ENCODE measurements at regions not wholly inside any gene's neighbourhood (a gene's known extent, or its start where the extent isn't known, plus 50 kb on each side); places are given as distances from the start of the nearest gene placed in this dataset.

DNA sequence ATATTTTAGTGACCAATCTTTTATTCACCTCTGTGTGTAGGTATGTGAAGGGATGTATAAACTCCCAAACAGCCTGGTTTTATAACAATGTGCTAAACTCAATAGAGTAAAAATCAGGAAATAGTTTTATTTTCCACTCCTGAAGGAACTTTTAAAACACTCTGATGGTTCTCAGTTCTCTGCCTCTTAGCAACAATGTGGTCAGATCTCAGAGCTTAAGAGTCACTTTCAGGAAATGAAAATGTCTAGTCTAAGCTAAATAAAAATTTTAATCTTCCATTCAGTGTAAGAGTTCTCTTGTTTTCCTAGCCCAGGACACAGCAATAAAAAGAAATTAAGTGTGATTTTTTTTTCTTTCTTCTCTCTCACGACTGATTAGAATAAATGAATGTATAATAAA, 718.0 kb downstream of the C12orf50 start:
- no peak overlapping the region for H2BK12ac ChIP-seq (ENCODE audit: insufficient read length, low read depth, low read length)
- no peak overlapping the region for H3K4ac ChIP-seq (ENCODE audit: low read depth, low read length)
- WGBS (ENCODE audit: extremely low coverage, insufficient read length, low lambda C conversion rate) = no CpG with 5 or more reads among the region's 1 CpG
- no peaks in the 10 kb centered on the region for H3K36me3 Mint-ChIP-seq (ENCODE audit: insufficient read depth in 1 of 3, low read depth in 3 of 3)
- no peak overlapping the region for H4K5ac ChIP-seq (ENCODE audit: insufficient read length, low read depth, low read length)
- DNase-seq = no peak
- H3K9me3 Mint-ChIP-seq = no peaks in the 10 kb centered on the region
- H3K27me3 Mint-ChIP-seq (ENCODE audit: low read depth) = no peaks in the 10 kb centered on the region
- H3K9me3 ChIP-seq (ENCODE audit: control insufficient read depth, low read depth, low read length) = no peaks in the 10 kb centered on the region
- H3K27me3 ChIP-seq (ENCODE audit: insufficient read depth, low read length) = no peaks in the 10 kb centered on the region
- H3K18ac ChIP-seq (ENCODE audit: insufficient read length, low read depth, low read length) = no peak overlapping the region
- H2AK5ac ChIP-seq (ENCODE audit: insufficient read length, low read length) = no peak overlapping the region
- no peak overlapping the region for H3K4me3 Mint-ChIP-seq
- H3K23ac ChIP-seq (ENCODE audit: insufficient read length, low read depth, low read length) = no peak overlapping the region
- H2BK20ac ChIP-seq (ENCODE audit: low read depth, low read length, poor library complexity, severe bottlenecking) = no peak overlapping the region
- no peak overlapping the region for H3K9ac ChIP-seq (ENCODE audit: extremely low read depth, insufficient read length, low read length)
- no peak overlapping the region for H3K4me2 ChIP-seq (ENCODE audit: insufficient read depth, insufficient read length, low read length)
- no peaks in the 10 kb centered on the region for H3K79me2 ChIP-seq (ENCODE audit: insufficient read depth, low read length)
- no peak overlapping the region for H2AFZ ChIP-seq (ENCODE audit: low read length)
- H3K23me2 ChIP-seq (ENCODE audit: insufficient read length, low read depth, low read length, poor library complexity, severe bottlenecking) = no peaks in the 10 kb centered on the region
- TF ChIP-seq, protein P1, sequence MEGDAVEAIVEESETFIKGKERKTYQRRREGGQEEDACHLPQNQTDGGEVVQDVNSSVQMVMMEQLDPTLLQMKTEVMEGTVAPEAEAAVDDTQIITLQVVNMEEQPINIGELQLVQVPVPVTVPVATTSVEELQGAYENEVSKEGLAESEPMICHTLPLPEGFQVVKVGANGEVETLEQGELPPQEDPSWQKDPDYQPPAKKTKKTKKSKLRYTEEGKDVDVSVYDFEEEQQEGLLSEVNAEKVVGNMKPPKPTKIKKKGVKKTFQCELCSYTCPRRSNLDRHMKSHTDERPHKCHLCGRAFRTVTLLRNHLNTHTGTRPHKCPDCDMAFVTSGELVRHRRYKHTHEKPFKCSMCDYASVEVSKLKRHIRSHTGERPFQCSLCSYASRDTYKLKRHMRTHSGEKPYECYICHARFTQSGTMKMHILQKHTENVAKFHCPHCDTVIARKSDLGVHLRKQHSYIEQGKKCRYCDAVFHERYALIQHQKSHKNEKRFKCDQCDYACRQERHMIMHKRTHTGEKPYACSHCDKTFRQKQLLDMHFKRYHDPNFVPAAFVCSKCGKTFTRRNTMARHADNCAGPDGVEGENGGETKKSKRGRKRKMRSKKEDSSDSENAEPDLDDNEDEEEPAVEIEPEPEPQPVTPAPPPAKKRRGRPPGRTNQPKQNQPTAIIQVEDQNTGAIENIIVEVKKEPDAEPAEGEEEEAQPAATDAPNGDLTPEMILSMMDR (conservative IDR thresholded peaks at IDR 0.05) = no peak
- H3K27ac ChIP-seq (ENCODE audit: insufficient read length, low read depth, low read length) = no peak overlapping the region
- no peak overlapping the region for H2BK120ac ChIP-seq (ENCODE audit: low read depth, low read length, poor library complexity, severe bottlenecking)
- H2BK5ac ChIP-seq (ENCODE audit: insufficient read length, low read length) = no peak overlapping the region
- no peaks in the 10 kb centered on the region for H3K4me1 Mint-ChIP-seq
- H3K27ac Mint-ChIP-seq = no peak overlapping the region
- no peak overlapping the region for H3K56ac ChIP-seq (ENCODE audit: insufficient read length, low read depth, low read length)
- H2BK15ac ChIP-seq (ENCODE audit: low read depth, low read length) = no peak overlapping the region
- H3K79me1 ChIP-seq (ENCODE audit: insufficient read depth, low read depth, low read length, poor library complexity, severe bottlenecking) = no peaks in the 10 kb centered on the region
- H3T11ph ChIP-seq (ENCODE audit: low read length) = no peak overlapping the region
- no peak overlapping the region for H3K14ac ChIP-seq (ENCODE audit: insufficient read depth, low read length)
- H3K4me1 ChIP-seq (ENCODE audit: insufficient read depth, low read length) = no peaks in the 10 kb centered on the region
- H4K91ac ChIP-seq (ENCODE audit: insufficient read length, low read depth, low read length) = no peak overlapping the region
- H4K20me1 ChIP-seq (ENCODE audit: control insufficient read depth, insufficient read depth, insufficient read length) = no peaks in the 10 kb centered on the region
- no peak overlapping the region for H4K8ac ChIP-seq (replicated peaks; ENCODE audit: insufficient read length, low read depth, low read length)
